ENCODE measurements at regions not wholly inside any gene's neighbourhood (a gene's known extent, or its start where the extent isn't known, plus 50 kb on each side); places are given as distances from the start of the nearest gene placed in this dataset.

DNA sequence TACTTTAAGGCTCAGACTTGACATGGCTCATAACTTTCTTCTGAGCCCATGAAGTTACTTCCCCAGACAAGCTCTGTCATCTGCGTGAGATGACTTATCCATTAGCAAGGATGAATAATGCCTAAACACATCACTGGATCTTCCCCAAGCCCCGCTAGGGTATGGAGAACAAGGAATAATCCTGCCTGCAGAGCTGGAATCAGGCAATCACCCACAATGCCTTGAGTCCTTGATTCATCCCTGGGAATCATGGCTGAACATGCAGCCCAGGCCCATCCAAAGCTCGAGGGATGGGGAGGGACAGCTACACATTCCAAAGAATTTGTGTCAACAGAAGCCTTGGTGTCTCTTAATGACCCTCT lies 131.7 kb downstream of the PSMG1 start:
- DNase-seq, result no peak

- no peak for DNase-seq
Observed at GRCh38 chr21:39050841-39051587, 132.2 kb downstream of the PSMG1 start.

- no peak for DNase-seq
Observed at GRCh38 chr21:39048574-39048973, 134.7 kb downstream of the PSMG1 start.

DNA sequence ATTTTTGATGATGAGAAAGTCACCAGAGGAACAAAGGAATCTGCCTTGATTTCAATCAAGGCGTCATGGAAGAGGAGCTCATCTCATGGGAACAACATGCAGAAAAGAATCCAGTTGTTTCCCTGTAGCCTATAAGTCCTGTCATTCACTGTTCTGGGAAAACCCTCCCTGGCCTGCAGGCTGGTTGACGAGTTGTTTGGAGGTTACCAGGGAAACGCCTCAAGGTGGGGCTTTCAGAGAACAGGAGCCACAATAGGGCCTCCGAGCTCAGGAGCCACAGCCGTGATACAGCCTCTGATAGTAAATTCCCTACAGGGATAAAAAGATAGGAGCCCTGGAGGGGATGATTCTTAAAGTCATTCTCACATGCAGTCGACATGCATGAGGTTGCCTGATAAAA lies 135.2 kb downstream of the PSMG1 start:
- DNase-seq, result no peak

- DNase-seq, result no peak
Observed at GRCh38 chr21:39047046-39047445, 136.2 kb downstream of the PSMG1 start.

GRCh38 chr21:39046236-39046916 lies 136.9 kb downstream of the PSMG1 start:
- no peak for DNase-seq

- no peak for DNase-seq
Observed at GRCh38 chr21:39041816-39042215, 141.4 kb downstream of the PSMG1 start.

DNA sequence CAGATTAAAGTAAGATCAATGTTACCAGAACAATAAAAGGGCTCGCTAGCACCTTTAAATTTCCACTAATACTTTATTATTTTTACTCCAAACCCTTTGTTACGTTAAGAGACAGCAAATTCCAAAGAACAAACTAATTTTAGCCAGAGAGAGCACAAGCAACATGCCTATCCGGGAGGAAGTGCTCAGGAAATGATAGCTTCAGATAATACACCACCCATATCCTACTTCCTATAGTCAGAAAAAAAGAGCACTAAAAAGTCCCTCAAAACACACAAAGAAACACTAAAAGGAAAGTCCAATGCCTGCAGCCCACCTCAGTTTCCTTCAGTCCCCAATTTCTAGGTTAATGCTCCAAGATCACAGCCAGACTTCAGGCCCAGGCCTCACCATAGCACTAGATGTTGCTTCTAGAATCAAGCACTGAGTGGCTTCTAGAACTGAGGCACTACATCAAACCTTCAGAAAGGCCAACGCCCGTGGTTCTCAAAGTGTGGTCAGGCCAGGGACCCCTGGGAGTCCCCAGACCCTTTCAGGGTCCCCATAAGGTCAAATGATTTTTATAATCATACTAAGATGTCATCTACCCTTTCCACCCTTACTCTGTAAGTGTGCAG lies 142.6 kb downstream of the PSMG1 start:
- DNase-seq, result no peak

- no peak for DNase-seq
Observed at GRCh38 chr21:39037807-39038405, 145.3 kb downstream of the PSMG1 start.

DNA sequence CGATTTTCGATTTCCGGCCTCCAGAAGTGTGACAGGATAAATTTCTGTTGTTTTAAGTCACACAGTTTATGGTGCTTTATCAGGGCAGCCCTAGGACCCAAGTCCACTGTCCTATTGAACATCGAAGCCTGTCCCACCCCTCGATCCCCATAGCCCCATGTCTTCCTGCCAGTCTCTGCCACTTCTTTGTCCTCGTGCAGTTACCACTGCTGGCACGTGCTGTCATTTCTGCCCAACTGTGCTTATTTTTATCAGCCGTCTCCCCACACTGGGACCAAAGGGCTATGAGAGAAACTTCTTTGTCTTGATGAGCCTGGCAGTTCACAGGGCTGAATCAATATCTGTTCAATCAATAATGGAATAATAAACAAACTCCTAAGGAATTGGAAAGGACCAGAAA lies 146.7 kb downstream of the PSMG1 start:
- DNase-seq, result no peak

DNA sequence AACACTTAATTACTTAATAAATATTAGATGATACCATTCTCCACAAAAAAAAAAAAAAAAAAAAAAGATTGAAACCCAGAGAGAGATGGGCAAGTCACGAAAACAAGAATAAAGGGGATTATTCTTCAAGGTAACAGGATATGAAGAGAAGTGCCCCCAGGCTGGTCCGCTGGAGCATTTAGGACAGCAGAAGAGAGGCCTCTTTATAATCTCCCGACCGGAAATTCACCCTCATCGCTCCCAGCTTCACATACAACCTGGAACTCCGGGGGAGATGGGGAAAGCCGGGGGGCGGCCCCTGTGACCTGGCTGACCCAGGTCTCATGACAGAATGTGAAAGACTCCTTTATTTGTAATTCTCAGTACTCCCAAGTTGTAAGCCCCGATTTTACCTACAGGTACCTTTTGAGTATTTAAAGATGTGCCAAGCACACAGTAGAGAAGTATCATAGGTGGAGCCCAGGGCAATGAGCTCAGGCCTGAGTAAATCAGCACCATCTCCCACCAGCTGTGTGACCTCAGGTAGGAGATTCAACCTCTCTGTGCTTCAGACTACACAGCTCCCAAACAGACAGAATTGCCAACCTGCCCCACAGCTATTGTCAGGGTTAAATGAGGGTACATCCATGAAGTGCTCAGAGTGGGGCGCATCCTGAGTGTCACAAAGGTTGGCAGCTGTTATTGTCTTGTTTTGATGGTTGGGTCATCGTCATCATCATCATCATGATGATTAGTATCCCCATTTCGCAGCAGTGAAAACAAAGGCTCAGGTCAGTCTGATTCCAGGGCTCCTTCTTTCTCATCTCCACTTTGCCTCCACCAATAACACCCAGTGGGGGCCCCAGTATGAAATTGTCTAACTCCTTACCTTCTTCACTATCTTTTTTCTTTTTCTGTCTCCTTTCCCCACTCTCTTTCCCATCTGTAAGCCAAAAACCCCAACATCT lies 148.4 kb downstream of the PSMG1 start:
- DNase-seq, result no peak

GRCh38 chr21:39033878-39034589 lies 149.2 kb downstream of the PSMG1 start:
- DNase-seq, result peak; percentile 61

- DNase-seq, result no peak
Observed at GRCh38 chr21:39029900-39030884, 153.1 kb downstream of the PSMG1 start.

GRCh38 chr21:39029086-39029755 lies 154.0 kb downstream of the PSMG1 start:
- DNase-seq, result no peak

DNA sequence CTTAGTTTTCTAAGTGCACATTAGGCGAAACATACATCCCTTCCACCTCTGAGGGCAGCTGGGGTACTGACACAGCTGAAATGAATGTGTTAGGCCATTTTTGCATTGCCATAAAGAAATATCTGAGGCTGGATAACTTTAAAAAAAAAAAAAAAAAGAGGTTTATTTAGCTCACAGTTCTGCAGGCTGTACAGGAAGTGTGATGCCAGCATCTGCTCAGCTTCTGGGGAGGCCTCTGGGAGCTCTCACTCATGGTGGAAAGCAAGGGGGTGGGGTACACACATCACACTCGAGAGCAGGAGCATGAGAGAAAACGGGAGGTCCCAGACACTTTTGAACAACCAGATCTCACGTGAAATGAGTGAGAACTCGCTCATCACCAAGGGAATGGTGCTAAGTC lies 158.1 kb downstream of the PSMG1 start:
- DNase-seq, result no peak

DNA sequence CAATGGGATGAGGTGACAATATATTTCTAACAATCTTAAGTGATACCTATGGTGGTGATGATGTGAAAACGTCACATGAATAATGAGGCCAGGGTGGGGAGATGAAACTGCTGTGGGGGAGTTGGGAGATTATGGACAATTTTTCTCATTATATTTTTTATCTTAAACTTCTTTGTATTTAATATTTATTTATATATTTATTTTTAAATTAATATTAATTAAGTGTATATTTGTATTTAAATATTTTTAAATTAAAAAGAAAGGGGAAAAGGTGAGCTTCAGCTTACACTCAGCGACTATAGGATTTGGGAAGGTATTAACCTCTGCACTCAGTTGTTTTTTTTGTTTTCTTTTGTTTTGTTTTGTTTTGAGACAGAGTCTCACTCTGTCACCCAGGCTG lies 158.7 kb downstream of the PSMG1 start:
- DNase-seq, result no peak

- DNase-seq, result peak; percentile 96
Observed at GRCh38 chr21:39022863-39023693, 160.2 kb downstream of the PSMG1 start.

GRCh38 chr21:39022466-39022862 lies 160.8 kb downstream of the PSMG1 start:
- DNase-seq, result peak; percentile 96

DNA sequence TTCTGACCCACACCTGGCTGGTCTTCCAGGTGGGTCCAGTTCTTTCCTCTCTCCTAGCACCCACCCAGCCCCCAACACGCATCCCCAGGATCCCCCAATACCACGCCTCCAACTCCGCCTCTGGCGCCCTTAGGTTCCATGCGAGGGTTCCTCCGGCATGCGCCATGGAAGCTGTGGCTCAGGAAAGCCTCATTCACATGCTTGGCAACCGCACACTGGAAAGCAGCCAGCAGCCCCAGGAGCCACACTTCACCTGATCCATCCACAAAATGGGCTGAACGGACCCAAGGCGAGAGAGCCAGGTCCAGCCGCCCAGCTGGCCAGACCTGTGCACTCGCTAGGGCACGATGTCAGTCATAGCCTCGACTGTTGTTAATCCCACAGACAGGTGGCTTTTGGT lies 161.2 kb downstream of the PSMG1 start:
- DNase-seq, result no peak

All from NCI-H510A treated with DMSO at 0.1 percent for 48 hours (cell line).